ENCODE measurements at regions not wholly inside any gene's neighbourhood (a gene's known extent, or its start where the extent isn't known, plus 50 kb on each side); places are given as distances from the start of the nearest gene placed in this dataset.

DNA sequence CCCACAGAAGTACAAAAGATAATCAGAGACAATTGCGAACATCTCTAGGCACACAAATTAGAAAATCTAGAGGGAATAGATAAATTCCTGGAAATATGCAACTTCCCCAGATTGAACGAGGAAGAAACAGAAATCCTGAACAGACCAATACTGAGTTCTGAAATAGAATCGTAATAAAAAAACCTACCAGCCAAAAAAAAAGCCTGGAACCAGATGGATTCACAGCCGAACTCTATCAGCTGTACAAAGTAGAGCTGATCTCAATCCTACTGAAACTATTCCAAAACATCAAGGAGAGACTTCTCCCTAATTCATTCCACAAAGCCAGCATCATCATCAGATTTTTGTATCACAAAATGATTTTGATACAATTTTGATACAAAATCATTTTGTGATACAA lies 206.4 kb downstream of the REEP3 start:
- DNase-seq (ENCODE audit: low spot score) (no peak), ATAC-seq (no peak)
- H3K27ac Mint-ChIP-seq, result no peak overlapping the region
- H3K27me3 Mint-ChIP-seq, result peaks cover 30 to 50% of the 10 kb centered on the region in 2 donors
- H3K36me3 Mint-ChIP-seq, result no peaks in the 10 kb centered on the region
- H3K9me3 Mint-ChIP-seq, result no peaks in the 10 kb centered on the region
- no peaks in the 10 kb centered on the region for H3K4me1 Mint-ChIP-seq (ENCODE audit: low read depth in 2 of 2)
- no peak overlapping the region for H3K4me3 Mint-ChIP-seq

- no peaks in the 10 kb centered on the region for H3K9me3 Mint-ChIP-seq
- H3K4me1 Mint-ChIP-seq (ENCODE audit: low read depth in 2 of 2), result no peaks in the 10 kb centered on the region
- no peak overlapping the region for H3K4me3 Mint-ChIP-seq
- peaks cover 3 to 17% of the 10 kb centered on the region in 2 donors for H3K27me3 Mint-ChIP-seq
- ATAC-seq (no peak), DNase-seq (ENCODE audit: low spot score) (no peak)
- no peak overlapping the region for H3K27ac Mint-ChIP-seq
- no peaks in the 10 kb centered on the region for H3K36me3 Mint-ChIP-seq
Observed at GRCh38 chr10:63735305-63735704, 214.1 kb downstream of the REEP3 start.

DNA sequence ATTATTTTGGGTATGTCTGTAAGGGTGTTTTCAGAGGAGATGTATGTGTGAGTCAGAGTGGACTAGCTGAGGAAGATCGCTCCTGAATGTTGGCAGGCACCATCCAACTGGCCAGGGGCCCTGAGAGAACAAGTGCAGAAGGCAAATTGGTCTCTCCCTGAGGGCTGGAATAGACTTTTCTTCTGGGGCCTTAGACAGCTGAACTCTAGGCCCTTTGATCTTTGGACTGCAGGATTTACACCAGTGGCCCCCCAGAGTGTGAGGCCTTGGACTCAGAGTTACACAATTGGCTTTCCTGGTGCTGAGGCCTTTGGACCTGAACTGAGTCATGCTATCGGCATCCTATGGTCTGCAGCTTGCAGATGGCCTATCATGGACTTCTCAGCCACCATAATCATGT lies 217.2 kb downstream of the REEP3 start:
- DNase-seq (ENCODE audit: low spot score), result no peak
- Mint-ChIP-seq H3K9me3 (no peaks in the 10 kb centered on the region), H3K36me3 (no peaks in the 10 kb centered on the region), H3K4me3 (no peak overlapping the region), H3K27me3 (peaks cover 3 to 8% of the 10 kb centered on the region in 2 donors), H3K27ac (no peak overlapping the region), H3K4me1 (ENCODE audit: low read depth in 2 of 2) (no peaks in the 10 kb centered on the region)
- no peak for ATAC-seq

- H3K27me3 Mint-ChIP-seq, result peaks cover 14 to 24% of the 10 kb centered on the region in 2 donors
- ATAC-seq (no peak), DNase-seq (ENCODE audit: low spot score) (no peak)
- H3K9me3 Mint-ChIP-seq, result no peaks in the 10 kb centered on the region
- H3K36me3 Mint-ChIP-seq, result no peaks in the 10 kb centered on the region
- no peak overlapping the region for H3K27ac Mint-ChIP-seq
- no peak overlapping the region for H3K4me3 Mint-ChIP-seq
- H3K4me1 Mint-ChIP-seq (ENCODE audit: low read depth in 2 of 2), result no peaks in the 10 kb centered on the region
Observed at GRCh38 chr10:63744060-63744941, 223.1 kb downstream of the REEP3 start.

GRCh38 chr10:63749915-63750314 lies 228.7 kb downstream of the REEP3 start:
- Mint-ChIP-seq H3K9me3 (no peaks in the 10 kb centered on the region), H3K4me1 (ENCODE audit: low read depth in 2 of 2) (no peaks in the 10 kb centered on the region), H3K27me3 (peaks cover 2 to 8% of the 10 kb centered on the region in 2 donors), H3K27ac (no peak overlapping the region), H3K4me3 (no peak overlapping the region), H3K36me3 (no peaks in the 10 kb centered on the region)
- no peak for DNase-seq (ENCODE audit: low spot score)
- ATAC-seq, result no peak

- Mint-ChIP-seq H3K9me3 (no peaks in the 10 kb centered on the region), H3K27me3 (peaks cover 0 to 6% of the 10 kb centered on the region in 2 donors), H3K27ac (no peak overlapping the region), H3K36me3 (no peaks in the 10 kb centered on the region), H3K4me1 (ENCODE audit: low read depth in 2 of 2) (no peaks in the 10 kb centered on the region), H3K4me3 (no peak overlapping the region)
- ATAC-seq (no peak), DNase-seq (ENCODE audit: low spot score) (no peak)
Observed at GRCh38 chr10:63751836-63752235, 230.6 kb downstream of the REEP3 start.

GRCh38 chr10:63752318-63752717 lies 231.1 kb downstream of the REEP3 start:
- no peak overlapping the region for H3K4me3 Mint-ChIP-seq
- H3K9me3 Mint-ChIP-seq, result no peaks in the 10 kb centered on the region
- peaks cover 0 to 6% of the 10 kb centered on the region in 2 donors for H3K27me3 Mint-ChIP-seq
- no peak for ATAC-seq
- no peaks in the 10 kb centered on the region for H3K36me3 Mint-ChIP-seq
- no peak for DNase-seq (ENCODE audit: low spot score)
- no peaks in the 10 kb centered on the region for H3K4me1 Mint-ChIP-seq (ENCODE audit: low read depth in 2 of 2)
- no peak overlapping the region for H3K27ac Mint-ChIP-seq

GRCh38 chr10:63753808-63754207 lies 232.6 kb downstream of the REEP3 start:
- Mint-ChIP-seq H3K27ac (no peak overlapping the region), H3K4me3 (no peak overlapping the region), H3K36me3 (no peaks in the 10 kb centered on the region), H3K9me3 (no peaks in the 10 kb centered on the region), H3K27me3 (peaks cover 0 to 16% of the 10 kb centered on the region in 2 donors), H3K4me1 (ENCODE audit: low read depth in 2 of 2) (no peaks in the 10 kb centered on the region)
- DNase-seq (ENCODE audit: low spot score) (no peak), ATAC-seq (no peak)

DNA sequence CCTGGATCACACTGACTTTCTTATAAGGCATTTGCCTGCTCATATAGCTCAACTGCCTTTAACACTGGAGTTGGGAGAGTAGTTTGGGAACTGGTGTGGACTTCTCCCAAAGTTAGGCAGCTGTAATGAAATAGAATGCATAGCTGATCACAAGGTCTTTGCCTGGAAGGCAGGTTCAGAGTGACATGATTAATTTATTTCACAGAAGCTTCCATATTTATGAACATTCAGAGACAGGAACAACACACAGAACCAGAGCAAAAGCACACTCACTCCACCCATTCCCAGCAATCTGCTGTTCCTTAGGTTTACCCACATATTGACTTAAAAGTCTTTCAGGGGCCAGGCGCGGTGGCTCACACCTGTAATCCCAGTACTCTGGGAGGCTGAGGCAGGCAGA lies 234.2 kb downstream of the REEP3 start:
- DNase-seq (ENCODE audit: low spot score) (no peak), ATAC-seq (no peak)
- Mint-ChIP-seq H3K36me3 (no peaks in the 10 kb centered on the region), H3K4me1 (ENCODE audit: low read depth in 2 of 2) (no peaks in the 10 kb centered on the region), H3K27me3 (peaks cover 8 to 30% of the 10 kb centered on the region in 2 donors), H3K9me3 (no peaks in the 10 kb centered on the region), H3K4me3 (no peak overlapping the region), H3K27ac (no peak overlapping the region)

GRCh38 chr10:63757067-63757466 lies 235.9 kb downstream of the REEP3 start:
- Mint-ChIP-seq H3K9me3 (no peaks in the 10 kb centered on the region), H3K4me3 (no peak overlapping the region), H3K36me3 (no peaks in the 10 kb centered on the region), H3K27me3 (peaks cover 13 to 34% of the 10 kb centered on the region in 2 donors), H3K4me1 (ENCODE audit: low read depth in 2 of 2) (no peaks in the 10 kb centered on the region), H3K27ac (no peak overlapping the region)
- no peak for DNase-seq (ENCODE audit: low spot score)
- no peak for ATAC-seq

DNA sequence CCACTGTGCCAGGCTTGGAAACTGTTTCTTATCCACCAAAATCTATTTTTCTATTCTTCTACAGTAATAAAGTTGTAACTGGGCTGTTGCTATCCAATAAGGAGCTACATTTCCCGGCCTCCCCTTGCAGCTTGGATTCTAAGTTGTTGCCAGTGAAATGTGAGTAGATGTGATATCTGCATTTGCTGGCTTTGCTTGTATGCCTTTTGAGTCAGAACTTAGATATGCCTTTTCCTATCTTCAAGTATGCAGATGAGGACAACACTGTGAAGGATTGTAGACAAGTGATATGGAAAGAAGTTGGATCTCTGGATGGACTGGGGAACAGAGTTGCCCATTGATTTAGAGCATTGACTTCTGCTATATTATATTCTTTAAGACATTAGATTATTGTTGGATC lies 236.9 kb downstream of the REEP3 start:
- Mint-ChIP-seq H3K36me3 (no peaks in the 10 kb centered on the region), H3K4me1 (ENCODE audit: low read depth in 2 of 2) (no peaks in the 10 kb centered on the region), H3K27ac (no peak overlapping the region), H3K4me3 (no peak overlapping the region), H3K9me3 (no peaks in the 10 kb centered on the region), H3K27me3 (peaks cover 13 to 34% of the 10 kb centered on the region in 2 donors)
- DNase-seq (ENCODE audit: low spot score) (no peak), ATAC-seq (no peak)

GRCh38 chr10:63759335-63759734 lies 238.1 kb downstream of the REEP3 start:
- no peak for DNase-seq (ENCODE audit: low spot score)
- no peaks in the 10 kb centered on the region for H3K36me3 Mint-ChIP-seq
- no peaks in the 10 kb centered on the region for H3K9me3 Mint-ChIP-seq
- no peaks in the 10 kb centered on the region for H3K4me1 Mint-ChIP-seq (ENCODE audit: low read depth in 2 of 2)
- no peak overlapping the region for H3K27ac Mint-ChIP-seq
- no peak for ATAC-seq
- H3K27me3 Mint-ChIP-seq, result peaks cover 18 to 34% of the 10 kb centered on the region in 2 donors
- H3K4me3 Mint-ChIP-seq, result no peak overlapping the region

DNA sequence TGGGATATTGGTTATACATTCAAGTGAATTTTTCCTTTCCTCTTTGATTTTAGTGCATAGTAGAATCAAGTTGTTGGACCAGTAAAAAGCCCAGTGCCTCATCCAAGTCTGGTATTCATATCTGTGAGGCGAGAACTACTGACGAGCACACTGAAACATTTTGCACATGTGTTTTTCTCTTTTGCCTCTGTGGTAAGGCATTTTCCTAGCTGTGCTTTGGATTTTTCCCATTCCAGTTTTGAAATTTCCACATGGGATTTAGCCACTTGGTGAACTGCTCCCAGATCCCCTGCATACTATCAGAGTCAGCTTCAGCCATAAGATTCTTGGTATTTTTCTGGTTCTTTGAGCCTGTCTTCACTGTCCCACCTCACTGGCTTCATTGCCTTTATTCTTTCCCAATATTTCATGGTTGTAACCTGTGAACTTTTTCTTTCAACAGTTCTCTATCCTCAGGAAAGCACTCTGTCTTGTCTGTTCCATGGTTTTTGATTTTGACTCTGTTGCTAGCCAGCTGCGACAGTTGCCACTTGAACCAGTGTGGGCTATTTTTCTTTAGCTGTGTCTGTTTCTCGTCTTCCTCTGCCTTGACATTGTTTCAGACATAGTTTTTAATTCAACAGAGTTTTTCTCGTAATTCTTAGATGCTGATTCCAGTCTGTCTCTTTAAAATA lies 239.0 kb downstream of the REEP3 start:
- no peaks in the 10 kb centered on the region for H3K9me3 Mint-ChIP-seq
- DNase-seq (ENCODE audit: low spot score), result no peak
- ATAC-seq, result no peak
- no peak overlapping the region for H3K27ac Mint-ChIP-seq
- no peaks in the 10 kb centered on the region for H3K36me3 Mint-ChIP-seq
- peaks cover 21 to 31% of the 10 kb centered on the region in 2 donors for H3K27me3 Mint-ChIP-seq
- H3K4me1 Mint-ChIP-seq (ENCODE audit: low read depth in 2 of 2), result no peaks in the 10 kb centered on the region
- H3K4me3 Mint-ChIP-seq, result no peak overlapping the region

DNA sequence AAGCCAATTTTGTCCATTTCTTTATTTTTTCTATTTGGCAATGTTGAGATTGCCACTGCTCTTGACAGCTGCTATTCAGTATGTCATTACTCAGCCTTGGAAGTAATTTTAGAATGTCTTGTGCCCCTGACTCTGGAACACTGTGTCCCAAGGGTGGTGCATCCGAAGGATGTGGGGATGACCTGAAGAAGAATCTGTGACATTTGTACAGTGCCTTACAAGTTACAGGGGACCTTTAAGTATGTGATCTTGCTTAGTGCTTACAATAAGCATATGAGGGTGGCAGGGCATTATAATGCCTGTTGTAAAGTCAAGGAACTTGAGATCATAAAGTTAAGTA lies 239.5 kb downstream of the REEP3 start:
- H3K4me3 Mint-ChIP-seq, result no peak overlapping the region
- no peaks in the 10 kb centered on the region for H3K36me3 Mint-ChIP-seq
- no peaks in the 10 kb centered on the region for H3K4me1 Mint-ChIP-seq (ENCODE audit: low read depth in 2 of 2)
- no peak for DNase-seq (ENCODE audit: low spot score)
- ATAC-seq, result no peak
- peaks cover 21 to 28% of the 10 kb centered on the region in 2 donors for H3K27me3 Mint-ChIP-seq
- no peaks in the 10 kb centered on the region for H3K9me3 Mint-ChIP-seq
- no peak overlapping the region for H3K27ac Mint-ChIP-seq

Measured in natural killer cell treated with Interleukin-12 subunit alpha and Interleukin-12 subunit beta and Interleukin-15 and Interleukin-18, amount 100 ng/mL, for 72 hours (primary cell).